K562 (cell line): ENCODE measurements at regions not wholly inside any gene's neighbourhood (a gene's known extent, or its start where the extent isn't known, plus 50 kb on each side); places are given as distances from the start of the nearest gene placed in this dataset.

Experiments
- ATAC-seq: fragments of 200-7000 bp; cut with Tn5 transposase; 3 replicates; pipeline ENCODE4 v1.9.1; 2020; ENCODE audit warnings: moderate library complexity
- BruUV-seq: library from RNA; stranded (reverse); fragments of 400-500 nt; replicated peaks from 2 replicates; lab custom pipeline; 2021; lab: Mats Ljungman, UMichigan
- CTCF ChIA-PET: fragments of 300-600 bp; formaldehyde crosslinking; extraction: SDS; loops from one replicate; lab custom pipeline; 2021; ENCODE audit warnings: low intra/inter-chr PET ratio; lab: Yijun Ruan, JAX
- POLR2A ChIA-PET: fragments of 300-600, 350-650 bp; sonication (Branson Sonifier 250); formaldehyde crosslinking; extraction: SDS; loops from one replicate; lab custom pipeline; 2021; ENCODE audit warnings: antibody characterized with exemption, inconsistent platforms; lab: Yijun Ruan, JAX
- DNase-seq, 4 experiments: peaks; one replicate each; pipeline versions ENCODE4 v3.0.0 to v3.0.0-alpha.2; 2011 to 2018; ENCODE audit warnings: low spot score in 3 of 4, mixed read lengths in 3 of 4; ENCODE audit errors: extremely low read depth in 1 of 4
- FAIRE-seq: peaks from 2 replicates; lab custom pipeline; 2011; peaks lifted over from hg19 to GRCh38; lab: Jason Lieb, UNC
- H2AFZ ChIP-seq: 2 replicates; pipeline ENCODE4 v1.6.0; 2011; ENCODE audit warnings: low read depth, low read length, control low read depth, inconsistent platforms
- H3K27ac ChIP-seq: fragments of 200-600 bp; 3 replicates; pipeline ENCODE4 v1.8.0; 2011; ENCODE audit warnings: low read depth, mild to moderate bottlenecking, control low read depth, inconsistent platforms, low read length, moderate library complexity, mixed read lengths; ENCODE audit errors: extremely low read depth
- H3K27me3 ChIP-seq, 2 experiments: fragments of 300-600 bp in 1 of 2; 2 replicates in 1 of 2; 3 replicates in 1 of 2; pipeline versions ENCODE4 v1.6.0 to v1.8.0; 2011; ENCODE audit warnings: inconsistent platforms in 2 of 2, low read length in 2 of 2, mild to moderate bottlenecking in 1 of 2, mixed read lengths in 1 of 2, moderate library complexity in 1 of 2; ENCODE audit not compliant: control insufficient read depth in 2 of 2, insufficient read depth in 2 of 2
- H3K36me3 ChIP-seq: fragments of 300-600 bp; 3 replicates; pipeline ENCODE4 v1.8.0; 2011; ENCODE audit warnings: mild to moderate bottlenecking, low read length, inconsistent platforms; ENCODE audit not compliant: control insufficient read depth, insufficient read depth
- H3K4me1 ChIP-seq, 2 experiments: fragments of 200-600 bp in 1 of 2; replicated peaks in 1 of 2; 2 replicates in 1 of 2; 3 replicates in 1 of 2; pipeline versions ENCODE4 v1.5.1 to v1.8.0; 2011; ENCODE audit warnings: inconsistent platforms in 2 of 2, low read length in 2 of 2, mild to moderate bottlenecking in 1 of 2, mixed read lengths in 1 of 2, moderate library complexity in 1 of 2; ENCODE audit not compliant: control insufficient read depth in 2 of 2, insufficient read depth in 2 of 2
- H3K4me2 ChIP-seq: 2 replicates; pipeline ENCODE4 v1.6.1; 2011; ENCODE audit warnings: low read length, control low read depth, inconsistent platforms, mixed read lengths; ENCODE audit not compliant: insufficient read depth
- H3K4me3 ChIP-seq: fragments of 200-600 bp; sonication (generic), shearing (Covaris generic); 2 replicates; pipeline ENCODE4 v1.5.1; 2016; ENCODE audit warnings: control low read depth, inconsistent platforms
- H3K79me2 ChIP-seq: fragments of 200-600 bp; 3 replicates; pipeline ENCODE4 v1.8.0; 2011; ENCODE audit warnings: low read length, inconsistent platforms; ENCODE audit not compliant: control insufficient read depth, insufficient read depth
- H3K9ac ChIP-seq, 2 experiments: 2 replicates each; pipeline versions ENCODE4 v1.6.0 to v1.6.1; 2011; ENCODE audit warnings: low read depth in 2 of 2, low read length in 2 of 2, control low read depth in 1 of 2, inconsistent platforms in 1 of 2, mild to moderate bottlenecking in 1 of 2, mixed read lengths in 1 of 2; ENCODE audit not compliant: insufficient read depth in 1 of 2
- H3K9me1 ChIP-seq: one replicate; pipeline ENCODE4 v1.6.0; 2011; ENCODE audit warnings: inconsistent platforms, mild to moderate bottlenecking, low read length, moderate library complexity; ENCODE audit not compliant: control insufficient read depth, insufficient read depth
- H3K9me3 ChIP-seq: replicated peaks from 2 replicates; pipeline ENCODE4 v1.5.1; 2011; ENCODE audit warnings: low read depth, low read length, inconsistent platforms; ENCODE audit not compliant: control insufficient read depth, insufficient read depth
- H4K20me1 ChIP-seq: replicated peaks from 2 replicates; pipeline ENCODE4 v1.6.1; 2011; ENCODE audit warnings: low read length, inconsistent platforms, mixed read lengths; ENCODE audit not compliant: control insufficient read depth, insufficient read depth
- ADNP ChIP-seq: fragments of 200-800 bp; sonication (Bioruptor generic); IDR thresholded peaks from 2 replicates; pipeline ENCODE4 v1.6.1; 2016; ENCODE audit warnings: missing genetic modification characterization, missing compliant biosample characterization
- CBFB ChIP-seq: sonication (generic); formaldehyde crosslinking; IDR thresholded peaks from 2 replicates; pipeline ENCODE4 v1.4.0; 2020; ENCODE audit warnings: mild to moderate bottlenecking, missing genetic modification reagents
- CREBBP ChIP-seq: IDR thresholded peaks from one replicate; pipeline ENCODE4 v1.6.1; 2012; ENCODE audit warnings: low read depth, mild to moderate bottlenecking, control low read depth, inconsistent platforms, low read length
- ESRRA ChIP-seq: fragments of 450-650 bp; IDR thresholded peaks from 2 replicates; pipeline ENCODE4 v1.6.1; 2014; ENCODE audit warnings: low read depth, mild to moderate bottlenecking, moderate library complexity, borderline replicate concordance
- HOMEZ ChIP-seq: fragments of 250-450 bp; sonication (Bioruptor Pico); IDR thresholded peaks from 2 replicates; pipeline ENCODE4 v1.4.0; 2020; ENCODE audit warnings: mild to moderate bottlenecking, moderate library complexity
- KDM2B ChIP-seq: fragments of 250-450 bp; sonication (Bioruptor Pico); IDR thresholded peaks from 2 replicates; pipeline ENCODE4 v1.8.0; 2021; ENCODE audit warnings: mild to moderate bottlenecking, moderate library complexity
- LARP7 ChIP-seq: fragments of 450-650 bp; IDR thresholded peaks from 2 replicates; pipeline ENCODE4 v1.6.1; 2016
- NFIX ChIP-seq: fragments of 250-450 bp; sonication (Bioruptor Pico); IDR thresholded peaks from 2 replicates; pipeline ENCODE4 v1.4.0; 2020; ENCODE audit warnings: low read depth, mild to moderate bottlenecking, moderate library complexity
- RFX7 ChIP-seq: fragments of 250-450 bp; sonication (Bioruptor Pico); IDR thresholded peaks from 2 replicates; pipeline ENCODE4 v1.5.1; 2021; ENCODE audit warnings: mild to moderate bottlenecking
- ZFP91 ChIP-seq: sonication (generic); formaldehyde crosslinking; IDR thresholded peaks from 2 replicates; pipeline ENCODE4 v1.8.0; 2022; ENCODE audit warnings: mild to moderate bottlenecking, missing genetic modification reagents
- WGBS: fragments of 100-300 bp; shearing (Covaris generic); methylation state at CpG from one replicate; pipeline ENCODE4 v1.1.6; 2016; ENCODE audit warnings: low coverage, mixed read lengths; ENCODE audit not compliant: insufficient coverage; ENCODE audit errors: missing lambda C conversion rate; 5-methylcytosine and 5-hydroxymethylcytosine counted together
- in situ Hi-C: fragments of 300-500 bp; cut with MboI; formaldehyde crosslinking; loops from 4 replicates; pipeline ENCODE4 v1.15.0; 2018; ENCODE audit warnings: inconsistent platforms, mixed read lengths
- intact Hi-C: fragments of 100-400 bp; cut with micrococcal nuclease; formaldehyde crosslinking; loops from 2 replicates; pipeline ENCODE4 v1.14.2; 2022

GRCh38 chr16:85486256-85486915 is 126.7 kb upstream of the GSE1 start:
- no peak for FAIRE-seq
- ChIA-PET CTCF (no interaction called here), POLR2A (interaction anchor here (0.6 kb wide), 1 partner anchor 67 kb away, joined by 4 read pairs; no protein-coding TSS in a partner anchor)

More at GRCh38 chr16:85486256-85486915, 126.7 kb upstream of the GSE1 start:
- H3K9ac ChIP-seq = peak overlapping the region in 1 of 2 experiments; percentile 21; a peak in 1 of 4 replicates
- TF ChIP-seq ADNP (no peak), KDM2B (CRISPR knock-in tag) (no peak), HOMEZ (no peak), ZFP91 (CRISPR knock-in tag) (no peak), CREBBP (no peak), NFIX (CRISPR knock-in tag) (no peak), CBFB (no peak), LARP7 (no peak), ESRRA (no peak), RFX7 (CRISPR knock-in tag) (no peak)
- TF ChIP-seq, all 486 proteins: peak for 0
- no peak for DNase-seq
- Histone ChIP-seq H3K27me3 (no peaks in the 10 kb centered on the region), H3K9me3 (no peaks in the 10 kb centered on the region), H3K27ac (no peak overlapping the region), H3K4me2 (no peak overlapping the region), H3K36me3 (no peaks in the 10 kb centered on the region; the same call in 1 of the 3 replicates), H3K4me1 (peaks cover 7 to 61% of the 10 kb centered on the region in 2 experiments; a peak in 4 of 5 replicates), H3K9me1 (no peaks in the 10 kb centered on the region), H4K20me1 (peaks cover 10% of the 10 kb centered on the region; the same call in 1 of the 2 replicates), H3K79me2 (peaks cover 17% of the 10 kb centered on the region), H2AFZ (no peak overlapping the region), H3K4me3 (no peak overlapping the region)
- no TSS peak for BruUV-seq
- WGBS = 86% methylated on average over 27 of the region's 33 CpGs
- intact Hi-C loops (no loop called here), in situ Hi-C loops (no loop called here)
- ATAC-seq = no peak
